ENCODE measurements at regions not wholly inside any gene's neighbourhood (a gene's known extent, or its start where the extent isn't known, plus 50 kb on each side); places are given as distances from the start of the nearest gene placed in this dataset.

- DNase-seq, result no peak
- Histone ChIP-seq H3K79me1 (replicated peaks; ENCODE audit: low read length, poor library complexity, severe bottlenecking) (no peaks in the 10 kb centered on the region), H2BK120ac (ENCODE audit: low read depth, low read length) (no peak overlapping the region), H3K9ac (ENCODE audit: low read length) (no peak overlapping the region), H2AK5ac (ENCODE audit: low read length, severe bottlenecking) (no peak overlapping the region), H2BK12ac (ENCODE audit: low read length in 2 of 2) (no peak overlapping the region), H3K9me3 (ENCODE audit: control insufficient read depth, low read length) (peaks cover 4% of the 10 kb centered on the region), H3K4me2 (ENCODE audit: low read length, poor library complexity, severe bottlenecking) (no peak overlapping the region), H3K14ac (ENCODE audit: low read length in 2 of 2) (no peak overlapping the region), H3K36me3 (ENCODE audit: control insufficient read depth in 1 of 2, insufficient read depth in 2 of 2, low read depth in 1 of 2, low read length in 2 of 2) (no peaks in the 10 kb centered on the region), H3K18ac (ENCODE audit: low read depth in 1 of 2, low read length in 2 of 2) (no peak overlapping the region), H4K91ac (ENCODE audit: low read length) (no peak overlapping the region), H3K4me3 (ENCODE audit: insufficient read depth in 1 of 2, low read depth in 1 of 2, low read length in 2 of 2) (no peak overlapping the region), H4K8ac (ENCODE audit: low read length) (no peak overlapping the region), H3K4ac (ENCODE audit: low read depth in 1 of 2, low read length in 2 of 2) (no peak overlapping the region), H3K4me1 (ENCODE audit: control insufficient read depth, insufficient read depth, low read depth, low read length) (no peaks in the 10 kb centered on the region), H2BK15ac (ENCODE audit: low read depth, poor library complexity, severe bottlenecking) (no peak overlapping the region), H3K23ac (ENCODE audit: low read length in 2 of 2) (no peak overlapping the region), H3K27me3 (ENCODE audit: control insufficient read depth in 1 of 2, insufficient read depth in 1 of 2, low read length in 2 of 2) (no peaks in the 10 kb centered on the region), H2AFZ (ENCODE audit: low read depth, low read length) (no peak overlapping the region), H3K27ac (ENCODE audit: low read length, poor library complexity, severe bottlenecking) (no peak overlapping the region), H2BK5ac (ENCODE audit: low read depth, low read length, poor library complexity, severe bottlenecking) (no peak overlapping the region)
- 61% methylated on average over 12 of the region's 13 CpGs for WGBS
Observed at GRCh38 chr7:68434857-68435256, 1163.4 kb upstream of the AUTS2 start.

GRCh38 chr7:68438016-68438415 lies 1160.3 kb upstream of the AUTS2 start:
- no peak overlapping the region for H3K23ac ChIP-seq (ENCODE audit: low read length in 2 of 2)
- H3K18ac ChIP-seq (ENCODE audit: low read depth in 1 of 2, low read length in 2 of 2), result no peak overlapping the region
- no peak overlapping the region for H3K4me3 ChIP-seq (ENCODE audit: insufficient read depth in 1 of 2, low read depth in 1 of 2, low read length in 2 of 2)
- H3K9ac ChIP-seq (ENCODE audit: low read length), result no peak overlapping the region
- no peak overlapping the region for H3K27ac ChIP-seq (ENCODE audit: low read length, poor library complexity, severe bottlenecking)
- H2BK120ac ChIP-seq (ENCODE audit: low read depth, low read length), result no peak overlapping the region
- no peak overlapping the region for H2AK5ac ChIP-seq (ENCODE audit: low read length, severe bottlenecking)
- H4K8ac ChIP-seq (ENCODE audit: low read length), result no peak overlapping the region
- H3K9me3 ChIP-seq (ENCODE audit: control insufficient read depth, low read length), result peaks cover 4% of the 10 kb centered on the region
- H3K4me2 ChIP-seq (ENCODE audit: low read length, poor library complexity, severe bottlenecking), result no peak overlapping the region
- H2AFZ ChIP-seq (ENCODE audit: low read depth, low read length), result no peak overlapping the region
- H3K4ac ChIP-seq (ENCODE audit: low read depth in 1 of 2, low read length in 2 of 2), result no peak overlapping the region
- H3K27me3 ChIP-seq (ENCODE audit: control insufficient read depth in 1 of 2, insufficient read depth in 1 of 2, low read length in 2 of 2), result no peaks in the 10 kb centered on the region
- no peaks in the 10 kb centered on the region for H3K79me1 ChIP-seq (replicated peaks; ENCODE audit: low read length, poor library complexity, severe bottlenecking)
- WGBS, result no CpG with 5 or more reads among the region's 2 CpGs
- no peak overlapping the region for H4K91ac ChIP-seq (ENCODE audit: low read length)
- DNase-seq, result no peak
- no peak overlapping the region for H2BK5ac ChIP-seq (ENCODE audit: low read depth, low read length, poor library complexity, severe bottlenecking)
- H3K4me1 ChIP-seq (ENCODE audit: control insufficient read depth, insufficient read depth, low read depth, low read length), result no peaks in the 10 kb centered on the region
- H2BK15ac ChIP-seq (ENCODE audit: low read depth, poor library complexity, severe bottlenecking), result no peak overlapping the region
- no peak overlapping the region for H3K14ac ChIP-seq (ENCODE audit: low read length in 2 of 2)
- H2BK12ac ChIP-seq (ENCODE audit: low read length in 2 of 2), result no peak overlapping the region
- H3K36me3 ChIP-seq (ENCODE audit: control insufficient read depth in 1 of 2, insufficient read depth in 2 of 2, low read depth in 1 of 2, low read length in 2 of 2), result no peaks in the 10 kb centered on the region

- no peaks in the 10 kb centered on the region for H3K79me1 ChIP-seq (replicated peaks; ENCODE audit: low read length, poor library complexity, severe bottlenecking)
- no peak overlapping the region for H4K8ac ChIP-seq (ENCODE audit: low read length)
- H3K18ac ChIP-seq (ENCODE audit: low read depth in 1 of 2, low read length in 2 of 2), result no peak overlapping the region
- no peaks in the 10 kb centered on the region for H3K4me1 ChIP-seq (ENCODE audit: control insufficient read depth, insufficient read depth, low read depth, low read length)
- H2AFZ ChIP-seq (ENCODE audit: low read depth, low read length), result no peak overlapping the region
- H3K23ac ChIP-seq (ENCODE audit: low read length in 2 of 2), result no peak overlapping the region
- H2BK15ac ChIP-seq (ENCODE audit: low read depth, poor library complexity, severe bottlenecking), result no peak overlapping the region
- no peak overlapping the region for H3K4me2 ChIP-seq (ENCODE audit: low read length, poor library complexity, severe bottlenecking)
- H3K4me3 ChIP-seq (ENCODE audit: insufficient read depth in 1 of 2, low read depth in 1 of 2, low read length in 2 of 2), result no peak overlapping the region
- DNase-seq, result no peak
- no peaks in the 10 kb centered on the region for H3K36me3 ChIP-seq (ENCODE audit: control insufficient read depth in 1 of 2, insufficient read depth in 2 of 2, low read depth in 1 of 2, low read length in 2 of 2)
- H3K9me3 ChIP-seq (ENCODE audit: control insufficient read depth, low read length), result peaks cover 4% of the 10 kb centered on the region
- no peak overlapping the region for H3K27ac ChIP-seq (ENCODE audit: low read length, poor library complexity, severe bottlenecking)
- no peak overlapping the region for H4K91ac ChIP-seq (ENCODE audit: low read length)
- H3K9ac ChIP-seq (ENCODE audit: low read length), result no peak overlapping the region
- no peak overlapping the region for H3K4ac ChIP-seq (ENCODE audit: low read depth in 1 of 2, low read length in 2 of 2)
- H2BK120ac ChIP-seq (ENCODE audit: low read depth, low read length), result no peak overlapping the region
- no peaks in the 10 kb centered on the region for H3K27me3 ChIP-seq (ENCODE audit: control insufficient read depth in 1 of 2, insufficient read depth in 1 of 2, low read length in 2 of 2)
- no peak overlapping the region for H3K14ac ChIP-seq (ENCODE audit: low read length in 2 of 2)
- H2BK12ac ChIP-seq (ENCODE audit: low read length in 2 of 2), result no peak overlapping the region
- no peak overlapping the region for H2BK5ac ChIP-seq (ENCODE audit: low read depth, low read length, poor library complexity, severe bottlenecking)
- H2AK5ac ChIP-seq (ENCODE audit: low read length, severe bottlenecking), result no peak overlapping the region
Observed at GRCh38 chr7:68438811-68439210, 1159.5 kb upstream of the AUTS2 start.

- no peak overlapping the region for H3K4ac ChIP-seq (ENCODE audit: low read depth in 1 of 2, low read length in 2 of 2)
- H3K4me2 ChIP-seq (ENCODE audit: low read length, poor library complexity, severe bottlenecking), result no peak overlapping the region
- H3K4me3 ChIP-seq (ENCODE audit: insufficient read depth in 1 of 2, low read depth in 1 of 2, low read length in 2 of 2), result no peak overlapping the region
- DNase-seq, result no peak
- no peak overlapping the region for H3K14ac ChIP-seq (ENCODE audit: low read length in 2 of 2)
- no peak overlapping the region for H2BK5ac ChIP-seq (ENCODE audit: low read depth, low read length, poor library complexity, severe bottlenecking)
- H2BK15ac ChIP-seq (ENCODE audit: low read depth, poor library complexity, severe bottlenecking), result no peak overlapping the region
- no peaks in the 10 kb centered on the region for H3K4me1 ChIP-seq (ENCODE audit: control insufficient read depth, insufficient read depth, low read depth, low read length)
- no peaks in the 10 kb centered on the region for H3K27me3 ChIP-seq (ENCODE audit: control insufficient read depth in 1 of 2, insufficient read depth in 1 of 2, low read length in 2 of 2)
- H4K8ac ChIP-seq (ENCODE audit: low read length), result no peak overlapping the region
- H3K36me3 ChIP-seq (ENCODE audit: control insufficient read depth in 1 of 2, insufficient read depth in 2 of 2, low read depth in 1 of 2, low read length in 2 of 2), result no peaks in the 10 kb centered on the region
- no peak overlapping the region for H3K27ac ChIP-seq (ENCODE audit: low read length, poor library complexity, severe bottlenecking)
- peaks cover 4% of the 10 kb centered on the region for H3K9me3 ChIP-seq (ENCODE audit: control insufficient read depth, low read length)
- no peaks in the 10 kb centered on the region for H3K79me1 ChIP-seq (replicated peaks; ENCODE audit: low read length, poor library complexity, severe bottlenecking)
- no peak overlapping the region for H4K91ac ChIP-seq (ENCODE audit: low read length)
- H3K9ac ChIP-seq (ENCODE audit: low read length), result no peak overlapping the region
- H3K18ac ChIP-seq (ENCODE audit: low read depth in 1 of 2, low read length in 2 of 2), result no peak overlapping the region
- H2BK12ac ChIP-seq (ENCODE audit: low read length in 2 of 2), result no peak overlapping the region
- no peak overlapping the region for H3K23ac ChIP-seq (ENCODE audit: low read length in 2 of 2)
- WGBS, result 88% methylated on average over 1 of the region's 1 CpG
- no peak overlapping the region for H2AK5ac ChIP-seq (ENCODE audit: low read length, severe bottlenecking)
- H2AFZ ChIP-seq (ENCODE audit: low read depth, low read length), result no peak overlapping the region
- no peak overlapping the region for H2BK120ac ChIP-seq (ENCODE audit: low read depth, low read length)
Observed at GRCh38 chr7:68439897-68440296, 1158.4 kb upstream of the AUTS2 start.
